Hypothalamus (tissue), 51 donors: ENCODE measurements at regions not wholly inside any gene's neighbourhood (a gene's known extent, or its start where the extent isn't known, plus 50 kb on each side); places are given as distances from the start of the nearest gene placed in this dataset.
"Not testable (repeated sequence)": the region's sequence is repeated elsewhere in the genome, so short reads cannot be mapped to it uniquely, and the experiment has no call there.

ENCODE experiments used
- DNase-seq, 51 donors: peaks; one replicate each; lab custom pipeline; 2025; lab: John Stamatoyannopoulos, UW

DNA sequence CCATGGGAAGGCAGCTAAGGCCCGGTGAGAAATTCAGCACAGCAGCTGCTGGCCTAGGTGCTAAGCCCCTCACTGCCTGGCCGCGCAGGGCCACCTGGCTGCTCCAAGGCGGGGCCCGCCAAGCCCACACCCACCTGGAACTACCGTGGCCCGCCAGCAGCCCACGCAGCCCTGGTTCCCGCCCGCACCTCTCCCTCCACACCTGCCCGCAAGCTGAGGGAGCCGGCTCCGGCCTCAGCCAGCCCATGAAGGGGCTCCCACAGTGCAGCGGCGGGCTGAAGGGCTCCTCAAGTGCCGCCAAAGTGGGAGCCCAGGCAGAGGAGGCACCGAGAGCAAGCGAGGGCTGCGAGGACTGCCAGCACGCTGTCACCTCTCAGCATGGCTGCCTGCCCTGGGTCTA, 146.9 kb upstream of the APOOL start:
- not testable (repeated sequence) for DNase-seq

DNA sequence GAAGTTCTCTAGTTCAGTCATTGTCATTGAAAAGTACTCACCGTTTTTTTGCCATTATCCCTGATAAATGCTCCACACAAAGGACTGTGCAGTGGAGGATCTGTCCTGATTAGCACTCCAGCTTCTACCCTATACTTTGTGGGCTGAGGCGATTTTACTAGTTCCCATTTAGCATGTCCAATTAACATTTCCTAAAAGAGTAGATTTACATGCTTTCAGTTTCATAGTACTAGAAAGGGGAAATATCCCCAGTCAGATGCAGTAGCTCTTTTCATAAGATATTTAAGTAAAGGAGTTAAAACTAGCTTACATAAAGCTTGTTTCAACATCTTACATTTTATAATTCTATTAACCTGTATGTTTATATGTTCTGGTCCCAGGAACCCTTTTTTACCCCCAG, 144.9 kb upstream of the APOOL start:
- not testable (repeated sequence) for DNase-seq

DNA sequence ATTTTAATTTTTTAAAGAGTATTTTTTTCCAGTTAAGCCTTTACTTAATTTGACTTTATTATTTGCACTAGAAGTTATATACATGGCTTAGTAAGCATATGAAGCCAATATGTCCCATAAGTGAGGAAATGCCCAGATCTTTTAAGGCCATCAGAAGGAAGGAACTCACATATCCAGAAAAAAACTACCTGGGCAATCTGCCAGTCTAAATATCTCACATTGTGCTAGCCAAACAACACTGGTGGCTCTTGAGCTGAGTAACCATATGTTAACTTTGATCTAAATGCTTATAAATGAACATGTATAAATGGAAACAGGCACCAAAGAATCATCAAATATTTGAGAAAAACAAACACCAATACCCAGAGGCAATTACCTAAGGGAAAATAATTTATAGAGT, 138.6 kb upstream of the APOOL start:
- DNase-seq: no peak

DNA sequence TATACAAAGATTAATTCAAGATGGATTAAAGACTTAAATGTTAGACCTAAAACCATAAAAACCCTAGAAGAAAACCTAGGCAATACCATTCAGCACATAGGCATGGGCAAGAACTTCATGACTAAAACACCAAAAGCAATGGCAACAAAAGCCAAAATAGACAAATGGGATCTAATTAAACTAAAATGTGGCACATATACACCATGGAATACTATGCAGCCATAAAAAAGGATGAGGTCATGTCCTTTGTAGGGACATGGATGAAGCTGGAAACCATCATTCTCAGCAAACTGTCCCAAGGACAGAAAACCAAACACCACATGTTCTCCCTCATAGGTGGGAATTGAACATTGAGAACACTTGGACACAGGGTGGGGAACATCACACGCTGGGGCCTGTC, 133.4 kb upstream of the APOOL start:
- DNase-seq: not testable (repeated sequence)

DNA sequence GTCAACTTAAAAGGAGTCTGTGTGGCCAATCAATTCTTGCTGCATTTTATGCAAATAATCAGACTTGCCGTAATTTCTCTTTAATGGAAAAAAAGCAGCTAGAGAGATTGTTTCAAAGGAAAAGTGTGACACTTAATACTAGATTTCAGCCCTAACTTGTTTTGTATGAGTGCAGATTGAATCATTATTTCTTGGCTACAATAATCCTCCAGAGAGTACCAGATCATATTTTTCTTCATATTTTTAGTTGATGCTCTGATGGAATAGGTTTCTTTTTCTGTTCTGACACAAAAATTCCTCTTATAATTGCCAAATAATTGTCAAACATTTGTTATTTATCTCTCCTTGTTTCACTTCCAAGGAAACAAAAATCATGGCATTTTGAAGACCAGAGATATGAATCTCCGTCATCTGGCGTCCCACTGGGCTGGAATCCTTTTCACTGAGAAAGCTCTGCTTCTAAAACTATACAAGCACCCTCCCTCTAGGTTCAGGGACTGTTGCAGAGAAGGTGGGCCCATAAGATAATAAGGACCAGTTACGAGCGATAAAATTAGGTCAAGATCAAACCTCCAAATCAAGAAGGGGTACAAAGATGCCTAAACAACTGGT, 131.4 kb upstream of the APOOL start:
- not testable (repeated sequence) for DNase-seq

DNA sequence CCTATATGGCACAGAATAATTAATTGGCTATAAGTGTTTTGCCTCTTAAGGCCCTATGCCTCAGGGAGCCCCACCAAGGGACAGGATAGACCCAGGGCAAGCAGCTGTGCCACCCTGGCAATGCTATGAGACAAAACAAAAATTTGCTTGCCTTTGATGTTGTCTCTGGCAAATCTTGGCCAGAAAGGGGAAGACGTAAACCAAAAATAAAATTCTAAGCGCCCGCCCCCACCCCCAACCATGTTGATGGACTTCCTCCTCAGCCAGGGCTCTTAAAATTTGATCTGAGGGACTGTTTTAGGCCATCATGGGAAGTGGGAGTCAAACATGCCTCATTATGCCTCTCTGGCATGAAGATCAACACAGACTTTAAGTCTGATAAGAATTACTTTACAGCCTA, 130.5 kb upstream of the APOOL start:
- DNase-seq: peak in 1 of 51 donors; percentile 2

DNA sequence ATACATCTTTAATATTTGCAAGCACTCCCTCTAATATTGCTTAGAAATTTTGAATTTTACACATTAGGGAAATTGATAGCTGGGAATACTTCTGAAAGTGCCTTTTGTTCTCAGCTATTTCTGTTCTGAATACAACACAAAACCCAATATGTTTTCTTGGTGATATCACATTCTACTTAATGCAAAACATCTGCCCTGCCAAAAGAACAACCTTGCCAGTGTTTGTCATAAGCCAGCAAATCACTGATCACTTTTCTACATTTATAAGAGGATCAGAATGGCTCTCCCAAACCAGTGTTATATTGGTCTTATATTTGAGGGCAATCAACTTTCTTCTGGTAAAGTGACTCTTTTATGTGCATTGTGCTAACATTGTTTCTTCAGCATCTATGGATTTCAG, 126.8 kb upstream of the APOOL start:
- no peak for DNase-seq

DNA sequence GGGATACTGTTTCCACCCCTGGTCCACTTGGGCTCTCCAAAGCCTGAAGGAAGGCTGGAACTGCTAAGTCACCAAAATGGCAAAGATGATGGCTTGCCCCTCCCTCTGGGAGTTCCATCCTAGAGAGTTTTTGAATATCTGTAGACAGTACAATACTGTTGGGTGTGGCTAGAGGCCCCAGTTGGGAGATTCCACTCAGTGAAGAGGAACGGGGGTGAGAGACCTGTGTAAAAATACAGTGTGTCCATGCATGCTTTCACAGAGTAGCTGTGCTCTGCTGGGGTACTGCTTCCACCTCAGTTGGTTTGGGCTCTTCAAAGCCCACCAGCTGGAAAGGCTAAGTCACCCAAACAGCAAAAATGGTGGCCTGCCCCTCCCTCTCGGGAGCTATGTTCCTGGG, 109.8 kb upstream of the APOOL start:
- DNase-seq: no peak

DNA sequence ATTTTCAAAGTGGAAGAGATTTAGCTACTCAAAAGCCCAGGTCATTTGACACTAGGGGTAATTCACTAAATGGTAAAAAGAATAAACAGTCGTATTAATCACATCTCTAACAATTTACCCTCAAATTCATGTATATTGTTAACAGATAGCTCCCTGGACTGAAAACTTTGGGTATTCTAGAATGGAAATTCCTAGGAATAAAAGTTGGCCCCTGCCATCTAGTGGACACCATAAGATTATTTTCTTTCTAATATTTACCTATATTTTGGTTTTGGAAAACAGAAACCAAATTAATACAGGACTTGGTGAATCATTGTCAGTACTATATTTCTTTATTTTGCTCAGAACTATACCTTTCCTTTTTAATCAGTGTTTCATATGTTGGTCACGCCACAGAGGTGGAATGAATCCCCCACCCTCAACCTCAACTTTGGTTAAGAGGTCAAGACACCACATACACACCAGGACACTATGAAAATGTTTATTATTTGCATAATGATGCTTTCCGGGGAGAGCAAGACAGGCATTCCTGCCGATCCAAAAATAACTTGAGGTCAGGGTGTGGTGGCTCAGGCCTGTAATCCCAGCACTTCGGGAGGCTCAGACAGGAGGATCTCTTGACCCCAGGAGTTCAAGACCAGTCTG, 96.2 kb upstream of the APOOL start:
- DNase-seq: no peak

DNA sequence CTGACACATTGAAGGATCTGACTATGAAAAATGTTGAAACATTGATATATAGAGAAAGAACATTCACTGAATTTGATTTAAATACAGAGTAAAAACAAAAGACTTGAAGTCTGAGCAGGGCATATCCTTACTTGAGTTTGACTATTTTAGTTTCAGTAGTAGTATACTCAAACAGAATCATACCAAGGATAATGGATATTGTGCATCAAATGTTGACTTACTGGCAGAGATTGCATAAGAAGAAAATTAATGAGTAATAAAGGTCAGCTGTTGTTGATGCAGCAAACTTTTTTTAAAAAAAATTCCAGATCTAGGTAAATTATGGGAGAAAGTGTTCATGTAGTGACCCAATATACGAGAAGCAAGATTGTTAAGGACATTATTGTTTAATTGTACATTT, 94.5 kb upstream of the APOOL start:
- no peak for DNase-seq

DNA sequence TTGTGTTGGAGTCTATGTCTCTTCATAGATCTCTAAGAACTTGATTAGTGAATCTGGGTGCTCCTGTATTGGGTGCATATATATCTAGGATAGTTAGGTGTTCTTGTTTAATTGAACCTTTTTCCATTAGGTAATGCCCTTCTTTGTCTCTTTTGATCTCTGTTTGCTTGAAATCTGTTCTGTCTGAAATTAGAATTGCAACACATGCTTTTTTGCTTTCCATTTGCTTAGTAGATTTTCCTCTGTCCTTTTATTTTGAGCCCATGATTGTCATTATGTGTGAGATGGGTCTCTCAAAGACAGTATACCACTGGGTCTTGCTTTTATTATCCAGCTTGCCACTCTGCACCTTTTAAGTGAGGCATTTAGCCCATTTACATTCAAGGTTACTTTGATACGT, 79.1 kb upstream of the APOOL start:
- DNase-seq: no peak

DNA sequence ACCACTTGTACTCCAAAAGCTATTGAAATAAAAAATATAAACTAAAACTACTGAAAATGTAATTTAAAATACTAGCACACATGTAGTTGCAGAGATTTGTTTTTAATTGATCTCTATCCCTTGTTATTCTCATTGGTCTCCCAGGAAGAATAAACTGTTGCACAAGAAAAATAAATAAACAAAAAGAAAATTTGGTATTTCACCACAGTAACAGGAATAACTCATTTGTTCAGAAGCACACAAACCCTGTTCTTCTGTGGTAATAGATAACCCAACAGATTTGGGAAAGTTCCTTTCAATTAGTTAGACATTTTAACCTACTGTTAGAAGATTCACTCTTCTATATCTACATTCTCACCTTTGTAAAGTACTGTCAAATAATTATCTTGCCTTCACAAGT, 70.9 kb upstream of the APOOL start:
- DNase-seq: no peak

DNA sequence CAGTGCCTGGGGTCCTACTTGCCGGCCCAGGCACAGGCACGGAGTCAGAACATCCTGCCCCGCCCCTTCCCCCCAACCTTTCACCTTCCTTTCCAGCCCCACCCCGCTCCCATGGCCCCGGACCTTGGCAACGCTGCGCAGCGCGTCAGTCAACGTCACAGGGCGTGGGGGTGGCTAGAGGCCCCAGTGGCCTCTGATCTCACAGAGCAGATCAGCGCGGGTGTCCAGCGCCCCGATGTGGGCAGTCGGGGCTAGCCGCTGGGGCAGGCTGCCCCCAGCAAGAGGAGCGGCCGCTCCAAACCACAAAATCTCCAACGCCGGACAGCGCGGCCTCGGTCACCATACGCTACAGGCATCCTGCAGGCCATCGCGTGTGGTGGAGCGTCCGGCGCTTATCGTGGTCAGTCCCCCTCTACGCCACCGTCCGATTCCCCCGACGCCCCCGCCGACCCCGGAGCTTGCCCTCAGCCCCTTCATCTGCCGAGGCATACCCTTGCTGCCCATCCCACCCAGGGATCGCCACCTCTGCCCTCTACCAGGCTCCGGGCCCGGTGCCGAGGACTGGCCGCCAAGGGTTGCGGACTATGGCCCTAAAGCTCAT, 69.6 kb upstream of the APOOL start:
- DNase-seq: no peak
